ENCODE measurements at regions not wholly inside any gene's neighbourhood (a gene's known extent, or its start where the extent isn't known, plus 50 kb on each side); places are given as distances from the start of the nearest gene placed in this dataset.

DNA sequence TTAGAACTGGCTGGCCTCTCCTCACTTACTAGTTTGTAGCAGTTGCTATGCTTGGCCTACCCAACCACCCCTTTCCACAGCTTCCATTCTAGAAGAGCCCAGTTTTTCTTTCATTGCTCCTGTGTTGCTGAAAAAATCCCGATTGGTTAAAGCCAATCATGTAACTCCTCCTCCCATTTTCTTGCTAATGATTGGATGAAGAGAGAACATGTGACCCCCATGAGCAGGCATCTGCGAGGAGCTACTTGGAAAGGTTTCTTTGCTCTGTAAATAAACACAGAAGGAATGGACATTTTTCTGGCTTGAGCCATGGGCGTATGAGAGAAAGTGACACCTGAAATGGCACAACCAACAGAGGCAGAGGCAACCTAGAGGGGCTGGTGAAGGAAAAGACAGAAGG lies 773.8 kb upstream of the TBX3 start:
- TF ChIP-seq MYC (IDR thresholded peaks at IDR 0.05; ENCODE audit: low read depth, low read length): no peak
- TF ChIP-seq, protein P1, sequence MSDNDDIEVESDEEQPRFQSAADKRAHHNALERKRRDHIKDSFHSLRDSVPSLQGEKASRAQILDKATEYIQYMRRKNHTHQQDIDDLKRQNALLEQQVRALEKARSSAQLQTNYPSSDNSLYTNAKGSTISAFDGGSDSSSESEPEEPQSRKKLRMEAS (IDR thresholded peaks at IDR 0.05; ENCODE audit: low read depth, low read length): no peak
- TF ChIP-seq POLR2A (IDR thresholded peaks at IDR 0.05; ENCODE audit: extremely low read depth, insufficient read length): no peak
- TF ChIP-seq, protein P2, sequence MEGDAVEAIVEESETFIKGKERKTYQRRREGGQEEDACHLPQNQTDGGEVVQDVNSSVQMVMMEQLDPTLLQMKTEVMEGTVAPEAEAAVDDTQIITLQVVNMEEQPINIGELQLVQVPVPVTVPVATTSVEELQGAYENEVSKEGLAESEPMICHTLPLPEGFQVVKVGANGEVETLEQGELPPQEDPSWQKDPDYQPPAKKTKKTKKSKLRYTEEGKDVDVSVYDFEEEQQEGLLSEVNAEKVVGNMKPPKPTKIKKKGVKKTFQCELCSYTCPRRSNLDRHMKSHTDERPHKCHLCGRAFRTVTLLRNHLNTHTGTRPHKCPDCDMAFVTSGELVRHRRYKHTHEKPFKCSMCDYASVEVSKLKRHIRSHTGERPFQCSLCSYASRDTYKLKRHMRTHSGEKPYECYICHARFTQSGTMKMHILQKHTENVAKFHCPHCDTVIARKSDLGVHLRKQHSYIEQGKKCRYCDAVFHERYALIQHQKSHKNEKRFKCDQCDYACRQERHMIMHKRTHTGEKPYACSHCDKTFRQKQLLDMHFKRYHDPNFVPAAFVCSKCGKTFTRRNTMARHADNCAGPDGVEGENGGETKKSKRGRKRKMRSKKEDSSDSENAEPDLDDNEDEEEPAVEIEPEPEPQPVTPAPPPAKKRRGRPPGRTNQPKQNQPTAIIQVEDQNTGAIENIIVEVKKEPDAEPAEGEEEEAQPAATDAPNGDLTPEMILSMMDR (IDR thresholded peaks at IDR 0.05; ENCODE audit: low read depth, low read length): no peak
- DNase-seq (ENCODE audit: low read depth): no peak
- no peak overlapping the region for H3K4me3 ChIP-seq (ENCODE audit: low read depth, low read length)

DNA sequence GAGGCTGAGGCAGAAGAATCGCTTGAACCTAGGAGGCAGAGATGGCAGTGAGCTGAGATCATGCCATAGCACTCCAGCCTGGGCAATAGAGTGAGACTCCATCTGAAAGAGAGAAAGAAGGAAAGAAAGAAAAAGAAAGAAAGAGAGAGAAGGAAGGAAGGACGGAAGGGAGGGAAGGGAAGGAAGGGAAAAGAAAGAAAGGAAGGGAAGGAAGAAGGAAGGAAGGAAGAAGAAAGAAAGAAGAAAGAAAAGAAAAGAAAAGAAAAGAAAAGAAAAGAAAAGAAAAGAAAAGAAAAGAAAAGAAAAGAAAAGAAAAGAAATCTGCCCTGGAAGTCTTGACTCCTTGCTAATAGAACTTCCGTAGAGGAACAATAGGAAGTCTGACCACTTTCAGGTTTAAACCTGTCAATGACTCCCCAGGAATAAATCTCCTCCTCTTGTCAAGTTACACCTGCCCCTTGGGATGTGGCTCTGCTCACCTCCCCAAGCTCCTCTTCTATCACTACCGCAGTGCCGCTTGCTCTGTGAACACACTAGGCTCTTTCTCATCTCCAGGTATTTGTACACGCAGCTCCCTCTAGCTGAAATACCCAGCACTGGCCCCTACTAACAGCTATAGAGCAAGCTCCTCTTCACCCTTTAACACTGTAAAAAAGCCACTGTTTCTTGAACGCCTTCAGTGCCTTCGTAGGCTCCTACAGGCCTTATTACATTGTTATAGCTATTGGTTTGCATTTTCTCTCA lies 773.1 kb upstream of the TBX3 start:
- DNase-seq (ENCODE audit: low read depth): peak; percentile 14
- TF ChIP-seq MYC (IDR thresholded peaks at IDR 0.05; ENCODE audit: low read depth, low read length): no peak
- TF ChIP-seq, protein P2 (IDR thresholded peaks at IDR 0.05; ENCODE audit: low read depth, low read length): no peak
- TF ChIP-seq, protein P1 (IDR thresholded peaks at IDR 0.05; ENCODE audit: low read depth, low read length): no peak
- H3K4me3 ChIP-seq (ENCODE audit: low read depth, low read length): no peak overlapping the region

DNA sequence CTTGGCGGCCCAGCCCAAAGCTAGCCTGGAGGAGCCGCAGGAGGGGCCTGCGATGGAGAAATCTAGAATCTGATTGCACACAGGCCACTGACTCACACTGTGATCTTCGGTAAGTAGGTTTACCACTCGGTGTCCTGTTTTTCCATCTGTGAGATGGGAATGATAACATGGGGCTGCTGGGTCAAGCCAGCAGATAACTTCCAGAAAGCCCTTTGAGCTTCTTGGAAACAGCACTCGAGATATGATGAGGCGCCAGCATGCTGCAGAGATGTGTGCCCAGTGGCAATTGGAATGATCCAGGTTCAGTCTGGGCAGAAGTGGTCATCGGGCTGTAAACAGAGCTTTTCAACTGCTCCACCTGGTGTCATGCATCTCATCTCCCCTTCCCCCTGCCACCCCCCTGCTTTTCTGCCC lies 771.3 kb upstream of the TBX3 start:
- TF ChIP-seq, protein P1 (IDR thresholded peaks at IDR 0.05; ENCODE audit: low read depth, low read length): no peak
- TF ChIP-seq, protein P2 (IDR thresholded peaks at IDR 0.05; ENCODE audit: low read depth, low read length): no peak
- TF ChIP-seq POLR2A (IDR thresholded peaks at IDR 0.05; ENCODE audit: extremely low read depth, insufficient read length): no peak
- DNase-seq (ENCODE audit: low read depth): no peak
- no peak overlapping the region for H3K4me3 ChIP-seq (ENCODE audit: low read depth, low read length)

DNA sequence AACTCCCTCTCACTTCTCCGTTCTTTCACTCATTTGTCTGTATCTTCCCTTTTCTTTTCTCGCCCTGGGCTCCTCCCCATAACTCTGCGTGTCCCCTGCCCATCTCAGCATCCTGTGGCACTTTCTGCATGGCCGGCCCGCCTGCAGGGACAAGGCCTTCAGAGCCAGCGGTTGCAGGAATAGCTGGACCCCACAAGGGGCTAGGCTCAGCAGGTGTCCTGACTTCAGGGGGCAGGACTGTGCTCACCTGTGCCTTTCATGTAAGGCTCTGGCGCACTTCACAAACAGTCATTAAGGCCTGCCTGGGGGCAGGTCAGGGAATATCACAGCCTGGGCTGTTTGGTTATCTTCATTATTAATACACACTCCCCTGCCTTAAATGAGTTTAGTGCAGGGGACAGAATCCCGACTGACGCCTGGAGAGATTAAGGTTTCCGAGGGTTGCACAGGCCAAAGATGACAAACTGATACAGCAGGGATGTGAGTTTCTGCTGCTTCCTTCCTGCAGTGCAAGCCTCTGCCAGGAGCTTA lies 768.8 kb upstream of the TBX3 start:
- no peak overlapping the region for H3K4me3 ChIP-seq (ENCODE audit: low read depth, low read length)
- no peak for DNase-seq (ENCODE audit: low read depth)
- no peak for TF ChIP-seq MYC (IDR thresholded peaks at IDR 0.05; ENCODE audit: low read depth, low read length)
- no peak for TF ChIP-seq POLR2A (IDR thresholded peaks at IDR 0.05; ENCODE audit: extremely low read depth, insufficient read length)

DNA sequence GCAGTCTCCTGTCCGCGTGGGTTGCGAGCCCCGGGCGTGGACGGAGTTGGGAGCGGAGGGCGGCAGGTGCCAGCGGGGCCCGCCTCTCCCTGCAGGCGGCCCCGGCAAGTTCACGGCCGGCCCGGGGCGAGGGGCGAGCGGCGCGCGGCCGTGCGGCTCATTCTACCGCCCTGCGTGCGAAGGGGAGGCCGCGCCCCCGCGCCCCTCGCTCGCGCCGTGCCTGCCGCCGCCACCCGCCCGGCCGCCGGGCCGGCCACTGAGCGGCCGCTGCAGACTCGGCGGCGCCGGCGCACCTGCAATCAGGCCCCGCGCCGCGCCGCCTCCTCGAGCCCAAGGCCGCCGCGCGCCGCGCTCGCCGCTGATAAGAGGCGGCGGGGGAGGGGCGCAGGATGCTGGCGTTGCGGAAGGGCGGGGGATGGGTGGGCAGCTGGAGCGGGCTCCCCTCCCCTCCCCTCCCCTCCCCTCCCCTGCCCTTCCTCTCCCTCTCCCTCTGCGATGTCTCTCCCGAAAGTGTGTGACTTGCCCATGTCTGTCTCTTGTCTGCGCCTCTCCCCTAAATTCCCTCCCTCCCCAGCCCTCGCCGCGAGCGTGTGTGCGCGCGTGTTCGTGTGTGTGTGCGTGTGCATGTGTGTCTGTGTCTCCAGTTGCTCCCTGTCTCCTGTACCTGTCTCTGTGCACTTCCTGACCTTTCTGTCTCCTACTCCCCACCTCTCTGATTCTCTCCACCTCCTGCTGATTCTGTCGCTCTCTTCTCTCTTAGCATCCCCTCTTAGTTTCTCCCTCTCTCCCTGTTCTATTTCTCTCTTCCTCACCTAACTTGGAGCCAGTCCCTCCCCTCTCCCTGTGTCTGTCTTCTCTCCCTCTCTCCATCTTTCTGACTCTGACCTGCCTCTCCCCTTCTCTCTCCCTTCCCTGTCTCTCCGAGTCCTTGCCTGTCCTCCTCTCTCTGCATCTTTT lies 768.1 kb upstream of the TBX3 start:
- DNase-seq (ENCODE audit: low read depth): no peak
- H3K4me3 ChIP-seq (ENCODE audit: low read depth, low read length): no peak overlapping the region

More for the DNA sequence above, 768.1 kb upstream of the TBX3 start:
- TF ChIP-seq, protein P2 (IDR thresholded peaks at IDR 0.05; ENCODE audit: low read depth, low read length): no peak
- no peak for TF ChIP-seq POLR2A (IDR thresholded peaks at IDR 0.05; ENCODE audit: extremely low read depth, insufficient read length)
- TF ChIP-seq, protein P1 (IDR thresholded peaks at IDR 0.05; ENCODE audit: low read depth, low read length): no peak
- no peak for TF ChIP-seq MYC (IDR thresholded peaks at IDR 0.05; ENCODE audit: low read depth, low read length)
